Left hindlimb (tissue), 1 donor: ENCODE measurements at regions not wholly inside any gene's neighbourhood (a gene's known extent, or its start where the extent isn't known, plus 50 kb on each side); places are given as distances from the start of the nearest gene placed in this dataset.

Source experiments
- DNase-seq: peaks from one replicate; pipeline ENCODE4 v3.0.0-alpha.2; 2018

GRCh38 chr15:26477044-26477443 lies 295.8 kb downstream of the GABRB3 start:
- DNase-seq, result no peak

GRCh38 chr15:26475554-26475953 lies 297.3 kb downstream of the GABRB3 start:
- no peak for DNase-seq

GRCh38 chr15:26472661-26473060 lies 300.2 kb downstream of the GABRB3 start:
- DNase-seq, result no peak

- no peak for DNase-seq
Measured at GRCh38 chr15:26461847-26462608, 310.8 kb downstream of the GABRB3 start.

DNA sequence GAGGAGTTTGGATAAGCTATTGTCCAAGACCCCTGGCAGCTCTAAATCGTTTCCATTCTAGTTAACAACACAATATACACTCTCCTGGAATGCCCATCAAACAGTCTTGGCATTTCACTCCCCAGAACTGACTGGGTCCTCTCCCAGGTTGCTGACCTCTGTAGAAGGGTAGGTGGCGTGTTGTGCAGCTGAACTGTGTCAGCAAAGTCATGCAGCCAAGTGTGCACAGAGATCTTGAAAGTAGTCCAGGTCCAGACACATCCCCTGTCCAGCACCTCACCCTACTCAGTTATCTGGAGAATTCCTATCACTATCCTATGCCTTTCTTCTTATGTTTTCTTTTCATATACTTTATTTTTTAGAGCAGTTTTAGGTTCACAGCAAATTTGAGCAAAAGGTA lies 312.7 kb downstream of the GABRB3 start:
- no peak for DNase-seq

- no peak for DNase-seq
Measured at GRCh38 chr15:26455828-26456227, 317.0 kb downstream of the GABRB3 start.

- DNase-seq, result no peak
Measured at GRCh38 chr15:26453914-26454313, 319.0 kb downstream of the GABRB3 start.

DNA sequence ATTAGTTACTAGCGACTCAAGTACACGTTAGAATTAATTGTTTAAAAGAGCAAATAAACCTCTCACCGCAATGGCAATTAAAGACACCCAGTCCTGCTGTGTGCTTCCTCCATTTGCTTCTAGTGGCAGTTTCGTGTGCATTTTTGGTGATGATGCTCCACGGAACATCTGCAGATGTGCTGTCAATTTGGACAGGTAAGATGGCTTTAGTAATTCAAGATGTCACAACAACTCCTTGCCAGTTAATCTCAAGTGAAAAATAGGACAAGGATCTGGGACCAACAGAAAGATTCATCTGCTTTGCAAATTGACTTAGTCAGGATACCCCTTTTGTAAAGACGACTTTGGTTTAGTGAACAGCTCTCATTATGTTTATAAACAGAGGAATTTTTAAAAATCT lies 320.9 kb downstream of the GABRB3 start:
- no peak for DNase-seq

DNA sequence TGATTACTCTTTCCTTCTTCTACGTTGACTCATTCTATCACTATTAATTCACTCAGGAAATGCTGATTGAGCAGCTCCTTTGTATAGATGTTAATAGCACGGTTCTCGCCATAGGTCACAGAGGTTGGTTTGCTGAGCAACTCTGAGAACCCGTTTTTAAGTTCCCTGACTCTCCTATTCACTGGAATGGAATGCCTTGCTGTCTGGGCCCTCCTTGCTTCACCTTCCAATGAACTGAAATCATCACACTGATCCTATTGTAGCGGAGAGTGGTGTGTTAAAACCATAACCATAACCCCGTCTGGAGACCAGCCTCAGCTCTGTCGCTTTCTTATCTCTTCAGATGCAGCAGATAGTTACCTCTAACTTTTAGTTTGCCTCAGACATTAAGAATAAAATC lies 323.6 kb downstream of the GABRB3 start:
- DNase-seq, result no peak

DNA sequence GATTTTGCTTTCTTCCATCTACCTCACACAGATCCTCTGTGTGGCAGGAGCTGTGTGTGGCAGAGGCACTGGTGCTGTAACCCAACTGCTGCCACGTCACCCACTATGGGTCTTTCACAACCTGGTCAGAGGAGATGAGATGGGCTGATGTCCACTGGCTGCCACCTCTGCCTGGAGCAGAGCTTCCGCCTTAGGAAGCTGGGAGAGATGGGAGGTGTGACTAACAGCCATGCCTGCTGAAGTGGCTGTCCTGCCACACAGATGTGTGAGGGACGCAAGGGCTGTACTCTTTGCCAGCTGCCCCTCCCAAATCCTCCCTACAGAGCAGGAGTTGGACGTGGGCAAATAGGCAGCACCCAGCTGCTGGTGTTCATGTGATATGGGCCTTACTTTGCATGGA lies 329.5 kb downstream of the GABRB3 start:
- DNase-seq, result no peak

- DNase-seq, result no peak
Measured at GRCh38 chr15:26442680-26443079, 330.2 kb downstream of the GABRB3 start.

- no peak for DNase-seq
Measured at GRCh38 chr15:26439681-26440080, 333.2 kb downstream of the GABRB3 start.

DNA sequence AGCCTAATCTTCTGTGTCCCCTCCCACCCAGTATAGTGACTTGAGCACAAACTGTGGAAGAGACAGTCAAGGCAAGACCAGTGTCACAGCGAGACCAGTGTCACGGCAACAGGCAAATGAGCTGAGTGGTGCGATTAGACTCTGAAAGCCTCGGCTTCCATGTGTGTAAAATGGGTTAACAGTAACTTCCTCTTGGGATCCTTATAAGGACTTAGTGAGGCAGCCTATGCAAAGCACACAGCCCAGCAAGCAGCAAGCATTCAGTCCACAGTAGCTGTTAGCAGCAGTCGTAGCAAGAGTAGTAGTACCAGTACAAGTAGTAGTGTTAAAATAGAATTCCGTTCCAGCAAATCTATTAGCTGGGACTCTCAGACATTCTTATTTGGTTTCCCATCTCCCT lies 334.1 kb downstream of the GABRB3 start:
- DNase-seq, result no peak

GRCh38 chr15:26438316-26438715 lies 334.6 kb downstream of the GABRB3 start:
- no peak for DNase-seq

GRCh38 chr15:26433818-26434217 lies 339.0 kb downstream of the GABRB3 start:
- DNase-seq, result no peak

- DNase-seq, result no peak
Measured at GRCh38 chr15:26433060-26433459, 339.8 kb downstream of the GABRB3 start.

DNA sequence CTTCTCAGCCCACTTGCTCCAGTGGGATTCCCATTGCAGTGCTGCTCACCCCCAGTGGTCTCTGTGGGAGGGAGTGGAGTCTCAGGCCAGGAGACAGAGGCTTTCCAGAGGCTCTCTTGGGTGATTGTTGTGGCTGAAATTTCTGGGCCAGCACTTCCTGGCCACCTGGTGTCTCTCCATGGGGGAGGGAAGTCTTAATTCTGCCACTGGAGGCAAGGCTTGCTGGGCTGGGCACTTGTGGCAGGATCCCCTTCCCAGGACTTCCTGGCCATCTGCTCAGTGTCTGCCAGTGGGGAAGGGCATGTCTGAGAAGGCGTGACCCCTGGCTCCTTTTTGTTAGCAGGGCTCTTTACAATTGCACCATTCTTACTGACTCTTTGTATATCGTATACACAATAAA lies 351.8 kb downstream of the GABRB3 start:
- DNase-seq, result no peak

DNA sequence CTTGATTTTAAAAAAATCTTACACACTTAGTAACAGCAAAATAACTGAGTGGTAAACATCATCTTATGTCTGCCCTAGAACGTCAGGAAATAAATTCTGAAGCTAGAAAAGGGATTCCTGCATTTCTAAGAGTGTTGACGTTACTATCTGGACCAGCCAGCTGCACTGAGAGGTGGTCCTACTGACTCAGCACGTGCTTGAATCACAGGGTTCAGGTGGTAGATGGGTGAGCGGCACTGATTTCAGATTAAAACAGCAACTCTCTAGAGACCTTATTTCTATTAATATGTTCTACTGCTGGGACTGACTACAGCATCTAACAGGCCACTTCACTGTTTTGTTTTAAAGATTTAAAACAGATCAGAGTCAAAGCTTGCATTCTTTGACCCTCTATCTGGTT lies 377.2 kb downstream of the GABRB3 start:
- DNase-seq, result no peak

- DNase-seq, result no peak
Measured at GRCh38 chr15:26394801-26395200, 378.1 kb downstream of the GABRB3 start.

GRCh38 chr15:26392956-26393355 lies 379.9 kb downstream of the GABRB3 start:
- DNase-seq, result no peak

- no peak for DNase-seq
Measured at GRCh38 chr15:26391567-26392194, 381.2 kb downstream of the GABRB3 start.

DNA sequence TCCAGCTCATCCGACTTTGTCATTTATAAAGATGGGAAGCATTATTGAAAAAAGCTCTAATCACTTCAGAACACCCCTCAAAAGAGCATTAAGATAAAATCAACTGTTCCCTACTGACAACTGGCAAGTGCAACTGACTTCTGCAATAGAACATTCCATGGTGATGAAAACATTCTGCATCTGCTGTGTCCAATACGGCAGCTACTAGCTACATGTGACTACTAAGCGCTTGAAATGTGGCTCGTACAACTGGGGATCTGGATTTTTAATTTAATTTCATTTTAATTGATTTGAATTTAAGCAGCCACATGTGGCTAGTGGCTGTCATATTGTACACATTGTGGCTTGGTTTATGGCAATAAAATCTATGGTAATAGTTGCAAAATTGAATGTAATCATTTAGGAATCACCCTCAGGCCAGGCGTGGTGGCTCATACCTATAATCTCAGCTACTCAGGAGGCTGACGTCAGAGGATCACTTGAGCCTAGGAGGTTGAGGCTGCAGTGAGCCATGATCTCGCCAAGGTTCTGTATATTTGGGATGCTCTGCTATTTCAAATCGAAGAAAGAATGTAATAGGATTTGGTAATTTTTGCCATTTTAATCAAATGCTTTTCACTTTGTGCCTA lies 390.3 kb downstream of the GABRB3 start:
- DNase-seq, result no peak

GRCh38 chr15:26378304-26378703 lies 394.6 kb downstream of the GABRB3 start:
- DNase-seq, result no peak

- no peak for DNase-seq
Measured at GRCh38 chr15:26376243-26376642, 396.6 kb downstream of the GABRB3 start.
